D341Med (cell line): ENCODE measurements at regions not wholly inside any gene's neighbourhood (a gene's known extent, or its start where the extent isn't known, plus 50 kb on each side); places are given as distances from the start of the nearest gene placed in this dataset.

ENCODE experiments used
- DNase-seq: peaks from one replicate; pipeline ENCODE4 v3.0.0; 2012; ENCODE audit warnings: low spot score

DNA sequence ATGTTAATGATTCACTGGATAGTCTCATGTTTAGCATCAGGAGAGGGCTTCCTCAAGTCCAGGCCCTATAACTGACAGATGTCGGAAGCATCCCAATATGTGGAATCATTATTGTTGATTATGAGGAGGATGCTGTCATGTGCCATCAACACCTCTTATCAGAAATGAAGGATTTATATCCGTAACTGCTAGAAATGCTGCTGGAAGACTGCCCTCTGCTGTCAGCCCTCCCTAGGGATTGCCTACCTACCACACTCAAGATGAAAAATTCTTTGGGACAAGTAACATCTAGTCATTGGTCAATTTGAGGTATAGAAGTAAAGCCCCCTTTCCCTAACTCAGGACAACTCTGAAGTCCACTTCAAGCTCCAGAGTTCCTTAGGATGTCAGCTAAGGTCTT is 1166.5 kb upstream of the NXPH2 start:
- DNase-seq = no peak

GRCh38 chr2:139940686-139941085 is 1160.5 kb upstream of the NXPH2 start:
- DNase-seq = no peak

DNA sequence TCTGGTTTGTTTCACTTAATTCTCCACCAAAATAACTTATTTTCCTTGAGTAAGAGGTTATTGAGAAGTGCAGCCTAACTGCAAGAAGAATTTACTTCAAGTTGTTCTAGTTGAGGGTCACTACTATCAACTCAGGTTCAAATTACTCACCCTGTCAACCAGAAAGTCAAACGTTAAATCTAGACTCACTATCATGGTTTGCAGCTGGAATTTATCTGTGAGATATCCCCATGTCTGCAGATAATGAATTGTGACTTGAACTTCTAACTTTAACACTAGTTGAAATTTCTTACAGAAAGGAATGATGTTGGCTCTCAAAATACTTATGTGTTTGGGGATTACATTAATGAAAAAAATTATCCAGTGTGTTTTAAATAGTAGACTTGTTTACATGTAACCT is 1145.7 kb upstream of the NXPH2 start:
- no peak for DNase-seq

GRCh38 chr2:139924070-139924469 is 1143.9 kb upstream of the NXPH2 start:
- DNase-seq = no peak

GRCh38 chr2:139918982-139919381 is 1138.8 kb upstream of the NXPH2 start:
- DNase-seq = no peak

DNA sequence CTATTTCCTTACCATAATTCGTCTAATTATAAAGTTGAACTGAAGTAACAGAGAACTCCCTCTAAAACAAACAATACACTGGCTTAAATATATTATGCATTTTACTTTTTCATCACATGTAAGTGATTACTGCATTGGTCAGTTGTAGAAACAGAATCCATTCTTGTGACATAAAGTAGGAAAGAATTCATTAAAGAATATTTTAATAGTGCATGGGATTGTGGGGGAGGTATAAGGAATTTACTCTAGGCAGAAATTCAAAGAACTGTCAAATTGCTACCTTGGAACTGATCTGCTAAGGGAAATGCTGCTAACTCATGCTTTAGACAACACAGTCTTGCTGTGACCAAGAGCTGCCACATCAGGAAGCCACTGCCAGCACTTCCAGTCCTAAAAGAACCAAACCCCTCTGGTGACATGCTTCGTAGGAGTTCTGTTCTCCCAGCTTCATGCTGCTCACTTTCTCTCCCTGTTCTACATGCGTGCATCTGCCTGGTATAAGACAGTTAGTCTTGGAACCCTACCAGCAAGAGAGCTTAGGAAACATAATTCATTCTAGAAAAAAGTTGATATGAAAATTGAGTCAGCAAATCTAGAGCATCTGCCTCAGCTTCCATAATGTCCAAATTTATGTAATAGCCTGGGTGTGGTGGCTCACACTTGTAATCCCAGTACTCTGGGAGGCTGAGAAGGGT is 1137.6 kb upstream of the NXPH2 start:
- DNase-seq = no peak

DNA sequence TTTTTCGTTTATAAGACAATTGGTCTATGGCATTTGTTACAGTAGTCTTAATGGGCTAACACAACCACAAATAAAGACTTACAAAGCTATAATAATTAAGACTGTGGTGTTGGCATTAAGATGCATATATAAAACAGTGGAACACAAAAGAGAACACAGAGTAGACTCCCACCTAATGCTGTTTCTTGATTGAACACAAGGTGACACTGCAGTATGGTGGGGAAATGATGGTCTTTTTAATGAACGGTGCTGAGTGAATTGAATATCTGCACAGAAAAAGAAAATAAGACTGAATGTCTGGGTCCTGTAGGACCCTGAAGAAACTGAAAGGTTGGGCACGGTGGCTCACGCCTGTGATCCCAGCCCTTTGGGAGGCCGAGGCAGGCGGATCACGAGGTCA is 1136.6 kb upstream of the NXPH2 start:
- peak; percentile 7 for DNase-seq

DNA sequence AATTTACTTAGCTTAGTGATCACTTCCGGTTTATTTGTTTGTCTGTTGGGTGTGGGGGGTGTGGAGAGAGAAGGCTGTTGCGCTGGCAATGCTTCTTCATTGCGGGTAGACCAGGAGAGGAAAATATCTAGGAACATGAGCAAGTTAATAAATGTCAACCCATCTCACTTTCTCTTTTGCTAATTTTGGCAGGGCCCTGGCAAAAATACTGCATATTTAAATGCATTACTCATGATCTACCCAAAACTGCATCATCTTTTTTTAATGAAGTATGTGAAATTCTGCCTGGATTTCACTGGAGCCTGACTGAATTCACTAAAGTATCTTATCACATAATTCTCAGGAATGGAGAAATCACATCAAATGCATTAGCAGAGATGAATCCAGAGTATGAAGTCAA is 1131.0 kb upstream of the NXPH2 start:
- no peak for DNase-seq

GRCh38 chr2:139909136-139909535 is 1128.9 kb upstream of the NXPH2 start:
- no peak for DNase-seq

GRCh38 chr2:139905624-139906023 is 1125.4 kb upstream of the NXPH2 start:
- no peak for DNase-seq

DNA sequence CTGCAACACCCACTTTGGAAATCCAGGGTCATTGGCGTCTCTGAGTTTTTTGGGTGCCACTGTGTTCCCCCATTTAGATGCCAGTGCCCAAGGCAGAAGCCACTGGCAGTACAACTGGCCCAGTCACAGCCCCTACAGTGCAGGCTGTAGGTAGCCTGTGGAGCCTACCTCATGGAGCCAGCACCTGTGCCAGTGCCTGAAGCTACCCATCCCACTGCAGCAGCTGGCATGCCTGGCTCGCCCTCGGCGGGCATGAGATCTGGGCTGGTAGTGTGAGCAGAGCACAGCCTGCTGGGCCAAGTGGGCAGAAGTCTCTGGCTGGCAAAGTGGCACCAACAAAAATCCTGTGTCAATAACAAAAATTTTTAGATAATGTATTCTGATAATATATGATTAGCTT is 1111.4 kb upstream of the NXPH2 start:
- DNase-seq = no peak

- DNase-seq = no peak
Measured at GRCh38 chr2:139885921-139886498, 1105.8 kb upstream of the NXPH2 start.

GRCh38 chr2:139876964-139877363 is 1096.8 kb upstream of the NXPH2 start:
- no peak for DNase-seq

- no peak for DNase-seq
Measured at GRCh38 chr2:139876321-139876720, 1096.1 kb upstream of the NXPH2 start.

GRCh38 chr2:139872503-139872902 is 1092.3 kb upstream of the NXPH2 start:
- no peak for DNase-seq

DNA sequence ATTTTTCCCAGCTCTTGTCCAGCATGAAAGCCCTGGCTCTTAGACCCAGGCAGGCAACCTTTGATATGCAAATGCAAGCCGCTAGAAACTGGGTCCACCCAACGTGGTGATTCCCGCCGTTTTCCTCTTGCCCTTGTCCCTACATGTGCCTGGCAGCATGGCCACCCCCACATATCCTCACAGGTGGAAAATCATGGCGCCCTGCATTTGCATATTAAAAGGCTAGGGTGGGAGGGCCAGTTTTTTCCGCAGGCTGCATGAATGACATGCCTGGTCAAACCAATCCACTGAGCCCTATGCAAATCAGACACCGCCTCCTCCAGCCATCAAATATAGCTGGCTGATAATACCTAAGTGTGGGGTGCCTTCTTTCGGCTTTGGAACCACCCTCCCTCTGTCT is 1091.8 kb upstream of the NXPH2 start:
- DNase-seq = no peak

- no peak for DNase-seq
Measured at GRCh38 chr2:139867601-139868226, 1087.5 kb upstream of the NXPH2 start.

DNA sequence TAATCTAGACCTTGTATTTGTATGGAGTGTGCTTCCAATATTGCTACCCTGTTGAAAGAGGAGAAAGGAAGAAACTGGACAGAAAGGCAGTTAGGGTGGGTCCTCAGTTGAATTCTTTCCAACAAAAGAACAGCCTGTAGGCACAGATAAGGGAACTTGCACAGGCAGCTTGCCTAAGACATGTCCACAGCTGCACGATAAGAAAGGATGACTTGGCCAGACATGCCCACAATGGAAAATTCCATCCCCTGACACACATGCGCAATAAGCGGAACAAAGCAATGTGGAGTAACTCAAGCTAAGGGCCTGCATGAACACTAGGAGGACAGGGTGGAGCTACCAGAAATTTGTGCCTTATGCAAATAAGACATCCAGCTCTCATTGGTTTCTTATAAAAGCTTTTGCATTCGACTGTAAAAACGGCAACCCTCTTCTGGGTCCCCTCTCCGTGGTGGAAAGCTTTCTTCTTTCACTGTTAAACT is 1084.7 kb upstream of the NXPH2 start:
- no peak for DNase-seq

DNA sequence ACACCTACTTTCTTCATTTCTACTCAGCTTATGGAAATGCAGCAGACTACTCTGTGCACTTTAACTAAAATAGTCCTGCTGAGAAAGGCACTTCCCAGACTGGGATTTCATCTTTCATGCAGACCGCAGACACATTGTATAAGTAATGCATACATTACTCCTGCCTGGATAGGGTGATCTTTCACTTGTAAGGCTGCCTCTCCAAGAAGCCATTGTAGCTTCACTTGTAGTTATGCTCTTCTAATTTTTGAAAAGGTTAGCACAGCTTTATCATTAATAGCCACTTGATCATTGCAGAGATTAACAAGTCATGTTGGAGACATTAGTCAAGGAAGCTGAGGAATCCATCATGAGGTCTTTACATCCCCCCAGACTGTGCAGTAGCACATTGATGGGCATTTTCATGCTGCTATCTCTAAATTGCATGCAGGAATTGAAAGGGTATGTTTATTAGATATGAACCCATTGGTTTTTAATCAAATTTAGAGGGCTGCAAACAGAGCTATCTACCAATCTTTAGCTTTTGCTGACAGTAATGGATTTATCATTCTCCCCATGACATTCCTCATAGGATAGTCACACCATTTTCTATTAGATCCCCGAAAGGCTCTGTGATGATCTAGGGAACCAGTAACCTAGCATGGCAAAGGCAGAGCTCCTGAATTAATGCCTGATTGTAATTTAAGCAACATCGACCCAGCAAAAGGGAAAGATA is 1074.7 kb upstream of the NXPH2 start:
- DNase-seq = no peak

DNA sequence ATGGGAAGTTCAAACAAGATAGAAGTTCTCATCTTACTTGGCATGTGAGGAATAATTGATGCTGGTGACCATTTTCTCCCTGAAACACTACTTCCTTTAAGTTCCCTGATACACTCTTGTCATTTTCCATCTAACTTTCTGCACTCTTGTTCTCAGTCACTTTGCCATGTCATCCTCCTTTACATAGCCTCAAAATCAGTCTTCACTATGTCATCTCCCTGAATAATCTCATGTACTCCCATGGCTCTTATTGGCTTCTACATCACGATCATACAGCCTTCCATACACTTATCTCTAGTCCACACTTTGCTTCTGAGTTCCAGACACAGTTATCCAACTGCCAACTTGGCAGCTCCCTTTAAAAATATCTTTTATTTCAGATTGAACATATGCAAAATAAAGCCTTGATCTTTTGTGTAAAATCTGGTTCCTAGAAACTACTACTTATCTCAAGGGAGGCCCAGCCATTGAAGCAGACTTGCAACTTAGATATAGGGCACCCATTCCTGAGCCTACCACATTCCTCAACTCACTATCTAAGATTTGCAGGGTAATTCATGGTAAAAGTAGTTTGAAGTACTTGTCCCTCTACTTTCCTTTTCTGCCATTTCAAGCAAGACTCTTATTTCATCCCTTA is 1070.2 kb upstream of the NXPH2 start:
- DNase-seq = no peak

- no peak for DNase-seq
Measured at GRCh38 chr2:139836769-139837168, 1056.6 kb upstream of the NXPH2 start.

DNA sequence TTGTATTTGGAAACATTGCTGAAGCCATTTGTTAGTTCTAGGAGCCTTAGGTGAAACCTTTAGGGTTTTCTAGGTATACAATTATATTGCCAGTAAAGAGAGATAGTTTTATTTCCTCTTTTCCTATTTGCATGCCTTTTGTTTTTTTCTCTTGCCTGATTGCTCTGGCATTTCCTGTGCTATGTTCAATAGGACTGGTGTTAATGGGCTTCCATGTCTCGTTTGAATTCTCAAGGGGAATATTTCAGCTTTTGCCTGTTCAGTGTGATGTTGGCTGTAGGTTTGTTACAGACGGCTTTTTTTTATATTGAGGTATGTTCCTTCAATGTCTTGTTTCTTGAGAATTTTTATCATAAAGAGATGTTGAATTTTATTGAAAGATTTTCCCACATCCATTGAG is 1054.9 kb upstream of the NXPH2 start:
- no peak for DNase-seq
